ENCODE measurements at regions not wholly inside any gene's neighbourhood (a gene's known extent, or its start where the extent isn't known, plus 50 kb on each side); places are given as distances from the start of the nearest gene placed in this dataset.

DNA sequence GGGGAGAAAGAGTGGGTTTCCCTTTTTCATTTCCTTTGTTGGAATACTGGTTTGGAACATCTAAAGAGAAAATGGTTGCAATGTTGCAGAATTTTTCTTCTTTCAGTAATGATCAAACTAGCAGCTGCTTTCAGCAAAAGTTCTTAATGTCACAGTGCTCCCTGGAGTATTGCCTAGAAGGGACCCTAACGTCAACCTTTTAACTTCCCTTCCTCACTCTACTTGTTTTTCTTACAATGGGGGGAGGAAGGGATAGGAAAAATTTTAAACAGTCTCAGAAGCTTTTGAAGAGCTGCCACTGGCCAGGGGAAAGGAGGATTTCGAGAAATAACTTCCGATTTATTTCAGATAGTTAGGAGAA, 521.8 kb downstream of the MED13L start:
- no TSS peak for BruUV-seq (replicated peaks)
- Mint-ChIP-seq H3K27me3 (ENCODE audit: insufficient read depth, unreplicated experiment) (peaks cover 48% of the 10 kb centered on the region), H3K27ac (ENCODE audit: low read depth, unreplicated experiment) (no peak overlapping the region), H3K36me3 (ENCODE audit: insufficient read depth, unreplicated experiment) (no peaks in the 10 kb centered on the region), H3K4me3 (ENCODE audit: unreplicated experiment) (no peak overlapping the region), H3K4me1 (ENCODE audit: insufficient read depth, unreplicated experiment) (no peaks in the 10 kb centered on the region), H3K9me3 (ENCODE audit: unreplicated experiment) (no peaks in the 10 kb centered on the region)
- ChIA-PET CTCF (interaction anchor here (0.7 to 1.5 kb wide), 4 partner anchors 154 to 1118 kb away, joined by 3 to 4 read pairs (median 4); no protein-coding TSS in a partner anchor), POLR2A (interaction anchor here (0.6 to 1.2 kb wide), 4 partner anchors 171 to 1088 kb away, joined by 3 to 7 read pairs (median 3); no protein-coding TSS in a partner anchor)
- no peak for DNase-seq (ENCODE audit: unreplicated experiment)
- intact Hi-C loops (cut with micrococcal nuclease), result no loop called here
- TF ChIP-seq, protein P1, sequence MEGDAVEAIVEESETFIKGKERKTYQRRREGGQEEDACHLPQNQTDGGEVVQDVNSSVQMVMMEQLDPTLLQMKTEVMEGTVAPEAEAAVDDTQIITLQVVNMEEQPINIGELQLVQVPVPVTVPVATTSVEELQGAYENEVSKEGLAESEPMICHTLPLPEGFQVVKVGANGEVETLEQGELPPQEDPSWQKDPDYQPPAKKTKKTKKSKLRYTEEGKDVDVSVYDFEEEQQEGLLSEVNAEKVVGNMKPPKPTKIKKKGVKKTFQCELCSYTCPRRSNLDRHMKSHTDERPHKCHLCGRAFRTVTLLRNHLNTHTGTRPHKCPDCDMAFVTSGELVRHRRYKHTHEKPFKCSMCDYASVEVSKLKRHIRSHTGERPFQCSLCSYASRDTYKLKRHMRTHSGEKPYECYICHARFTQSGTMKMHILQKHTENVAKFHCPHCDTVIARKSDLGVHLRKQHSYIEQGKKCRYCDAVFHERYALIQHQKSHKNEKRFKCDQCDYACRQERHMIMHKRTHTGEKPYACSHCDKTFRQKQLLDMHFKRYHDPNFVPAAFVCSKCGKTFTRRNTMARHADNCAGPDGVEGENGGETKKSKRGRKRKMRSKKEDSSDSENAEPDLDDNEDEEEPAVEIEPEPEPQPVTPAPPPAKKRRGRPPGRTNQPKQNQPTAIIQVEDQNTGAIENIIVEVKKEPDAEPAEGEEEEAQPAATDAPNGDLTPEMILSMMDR (IDR thresholded peaks at IDR 0.05; ENCODE audit: unreplicated experiment), result no peak

DNA sequence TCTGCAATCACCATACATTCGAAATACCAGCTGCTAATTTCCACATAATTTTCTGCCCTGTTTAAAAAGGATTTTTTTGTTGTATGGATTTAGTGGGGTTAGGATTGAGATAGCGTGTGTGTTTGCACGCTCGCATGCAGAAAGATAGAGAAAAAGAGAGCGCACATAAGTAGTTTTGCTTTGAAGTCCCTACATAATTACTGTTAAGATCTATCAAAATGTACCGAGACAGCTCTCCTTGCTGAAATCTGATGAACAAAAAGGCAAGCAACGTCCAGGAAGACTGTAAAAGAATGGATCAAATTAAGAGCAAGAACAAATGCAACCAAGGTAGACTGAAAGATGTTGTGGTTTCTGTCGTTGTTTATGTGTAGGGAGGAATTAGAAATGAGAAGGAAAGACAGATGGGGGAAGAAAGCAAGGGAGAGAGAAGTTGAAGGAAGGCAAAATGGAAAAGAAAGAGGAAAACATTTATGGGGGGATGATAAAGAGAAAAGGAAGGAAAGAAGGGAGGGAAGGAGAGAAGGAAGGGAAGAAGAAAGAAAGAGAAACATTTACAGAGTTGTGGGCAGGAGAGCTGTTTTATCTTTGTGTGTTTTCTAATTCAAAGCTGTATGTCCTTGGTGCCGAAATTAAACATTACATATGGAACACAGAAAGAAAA, 522.3 kb downstream of the MED13L start:
- DNase-seq (ENCODE audit: unreplicated experiment), result no peak
- H3K4me3 Mint-ChIP-seq (ENCODE audit: unreplicated experiment), result no peak overlapping the region
- peaks cover 47% of the 10 kb centered on the region for H3K27me3 Mint-ChIP-seq (ENCODE audit: insufficient read depth, unreplicated experiment)
- CTCF ChIA-PET, result interaction anchor here (0.6 to 2.1 kb wide), 7 partner anchors 16 to 1774 kb away, joined by 3 to 8 read pairs (median 4); no protein-coding TSS in a partner anchor
- TF ChIP-seq, protein P1 (IDR thresholded peaks at IDR 0.05; ENCODE audit: unreplicated experiment), result no peak
- POLR2A ChIA-PET, result interaction anchor here (0.7 to 1.2 kb wide), 2 partner anchors 461 to 1087 kb away, joined by 3 read pairs; no protein-coding TSS in a partner anchor
- no peaks in the 10 kb centered on the region for H3K36me3 Mint-ChIP-seq (ENCODE audit: insufficient read depth, unreplicated experiment)
- no TSS peak for BruUV-seq (replicated peaks)
- no peaks in the 10 kb centered on the region for H3K9me3 Mint-ChIP-seq (ENCODE audit: unreplicated experiment)
- intact Hi-C loops (cut with micrococcal nuclease), result no loop called here
- H3K4me1 Mint-ChIP-seq (ENCODE audit: insufficient read depth, unreplicated experiment), result no peaks in the 10 kb centered on the region
- H3K27ac Mint-ChIP-seq (ENCODE audit: low read depth, unreplicated experiment), result no peak overlapping the region

DNA sequence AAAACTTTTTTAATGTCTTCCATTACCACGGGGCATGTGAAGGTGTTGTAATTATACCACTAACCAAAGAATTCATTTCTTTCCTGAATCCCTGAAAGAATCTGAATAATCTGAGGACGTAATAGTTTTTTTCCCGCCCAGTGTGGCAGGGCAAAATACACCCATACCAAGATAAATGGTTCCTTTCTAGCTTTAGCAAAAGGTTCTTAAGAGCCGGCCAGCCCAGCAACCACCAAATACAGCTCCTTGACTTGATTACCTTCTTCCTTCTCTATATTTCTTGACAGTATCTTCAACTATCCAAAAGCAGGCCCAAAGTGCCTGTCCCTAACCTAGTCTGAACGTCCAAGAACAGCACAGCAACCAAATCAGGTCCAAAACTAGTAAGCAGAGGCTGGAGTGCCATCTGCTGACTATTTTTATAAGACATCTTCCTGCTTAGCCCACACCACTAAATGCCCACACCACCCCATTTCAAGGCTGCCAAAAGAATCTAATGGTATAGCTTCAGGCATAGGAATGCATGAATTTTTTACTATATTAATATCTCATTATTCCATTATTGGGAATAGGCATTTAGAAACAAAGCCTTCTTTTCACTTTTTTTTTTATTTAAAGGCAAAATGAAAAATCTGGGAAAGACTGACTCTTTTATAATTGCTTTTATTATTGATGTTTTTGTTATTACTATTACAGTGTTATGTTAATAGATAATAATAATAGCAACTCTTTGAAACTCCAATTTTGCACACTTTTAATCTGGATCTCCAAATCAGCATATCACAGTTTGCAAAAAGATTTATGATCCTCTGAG, 524.4 kb downstream of the MED13L start:
- CTCF ChIA-PET, result interaction anchor here (0.6 to 2.6 kb wide), 32 partner anchors 10 to 1617 kb away, joined by 3 to 16 read pairs (median 4); no protein-coding TSS in a partner anchor
- Mint-ChIP-seq H3K4me1 (ENCODE audit: insufficient read depth, unreplicated experiment) (no peaks in the 10 kb centered on the region), H3K36me3 (ENCODE audit: insufficient read depth, unreplicated experiment) (no peaks in the 10 kb centered on the region), H3K4me3 (ENCODE audit: unreplicated experiment) (no peak overlapping the region), H3K9me3 (ENCODE audit: unreplicated experiment) (no peaks in the 10 kb centered on the region), H3K27me3 (ENCODE audit: insufficient read depth, unreplicated experiment) (peaks cover 52% of the 10 kb centered on the region), H3K27ac (ENCODE audit: low read depth, unreplicated experiment) (no peak overlapping the region)
- DNase-seq (ENCODE audit: unreplicated experiment), result peak; percentile 66
- TF ChIP-seq, protein P1 (IDR thresholded peaks at IDR 0.05; ENCODE audit: unreplicated experiment), result peak; percentile 64
- POLR2A ChIA-PET, result interaction anchor here (0.6 to 2.2 kb wide), 4 partner anchors 937 to 1179 kb away, joined by 3 to 10 read pairs (median 4); partner anchors contain the start of gene TBX3
- intact Hi-C loops (cut with micrococcal nuclease), result loop anchor here (1.0 to 2.0 kb wide), 7 partner anchors 120 to 1091 kb away; partner anchors contain the start of gene TBX3
- no TSS peak for BruUV-seq (replicated peaks)

- intact Hi-C loops (cut with micrococcal nuclease), result loop anchor here (2.0 kb wide), 3 partner anchors 119 to 397 kb away; no protein-coding TSS in a partner anchor
- POLR2A ChIA-PET, result interaction anchor here (2.2 kb wide), 1 partner anchor 1068 kb away, joined by 10 read pairs; the partner anchor contains the start of gene TBX3
- H3K4me1 Mint-ChIP-seq (ENCODE audit: insufficient read depth, unreplicated experiment), result no peaks in the 10 kb centered on the region
- H3K27me3 Mint-ChIP-seq (ENCODE audit: insufficient read depth, unreplicated experiment), result peaks cover 43% of the 10 kb centered on the region
- no peaks in the 10 kb centered on the region for H3K9me3 Mint-ChIP-seq (ENCODE audit: unreplicated experiment)
- TF ChIP-seq, protein P1 (IDR thresholded peaks at IDR 0.05; ENCODE audit: unreplicated experiment), result no peak
- H3K4me3 Mint-ChIP-seq (ENCODE audit: unreplicated experiment), result no peak overlapping the region
- CTCF ChIA-PET, result interaction anchor here (0.6 to 2.6 kb wide), 11 partner anchors 12 to 1089 kb away, joined by 3 to 16 read pairs (median 4); no protein-coding TSS in a partner anchor
- no peak for DNase-seq (ENCODE audit: unreplicated experiment)
- H3K27ac Mint-ChIP-seq (ENCODE audit: low read depth, unreplicated experiment), result no peak overlapping the region
- H3K36me3 Mint-ChIP-seq (ENCODE audit: insufficient read depth, unreplicated experiment), result no peaks in the 10 kb centered on the region
- no TSS peak for BruUV-seq (replicated peaks)
Observed at GRCh38 chr12:115752156-115752555, 525.3 kb downstream of the MED13L start.
